22Rv1 (cell line): ENCODE measurements at regions not wholly inside any gene's neighbourhood (a gene's known extent, or its start where the extent isn't known, plus 50 kb on each side); places are given as distances from the start of the nearest gene placed in this dataset.

Experiments
- ZFX ChIP-seq: fragments of 450-650 bp; IDR thresholded peaks from 2 replicates; pipeline ENCODE4 v1.6.1; 2017; ENCODE audit warnings: antibody characterized with exemption, borderline replicate concordance
- TF ChIP-seq, protein P1 (sequence below): fragments of 450-650 bp; IDR thresholded peaks from 2 replicates; pipeline ENCODE4 v1.5.1; 2017; ENCODE audit warnings: mild to moderate bottlenecking

DNA sequence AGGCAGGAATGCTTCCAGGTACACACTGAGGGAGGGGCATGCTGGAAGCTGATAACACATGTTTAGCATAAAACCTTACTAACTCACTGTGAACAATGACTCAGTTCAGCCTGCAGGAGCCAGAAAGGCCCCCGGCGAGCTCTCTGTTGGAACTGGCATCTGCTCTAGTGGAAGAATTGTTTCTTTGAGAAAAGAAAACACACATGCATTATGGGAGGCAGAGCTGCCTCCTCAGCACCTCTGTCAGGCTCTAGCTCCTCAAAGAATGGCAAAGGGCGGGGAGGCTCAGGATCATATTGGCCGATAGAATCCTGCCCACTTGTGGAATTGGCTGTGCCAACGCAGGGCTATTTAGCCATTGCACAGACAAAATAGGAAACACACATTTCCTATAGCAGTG, 338.3 kb downstream of the CXCL12 start:
- TF ChIP-seq, protein P1, sequence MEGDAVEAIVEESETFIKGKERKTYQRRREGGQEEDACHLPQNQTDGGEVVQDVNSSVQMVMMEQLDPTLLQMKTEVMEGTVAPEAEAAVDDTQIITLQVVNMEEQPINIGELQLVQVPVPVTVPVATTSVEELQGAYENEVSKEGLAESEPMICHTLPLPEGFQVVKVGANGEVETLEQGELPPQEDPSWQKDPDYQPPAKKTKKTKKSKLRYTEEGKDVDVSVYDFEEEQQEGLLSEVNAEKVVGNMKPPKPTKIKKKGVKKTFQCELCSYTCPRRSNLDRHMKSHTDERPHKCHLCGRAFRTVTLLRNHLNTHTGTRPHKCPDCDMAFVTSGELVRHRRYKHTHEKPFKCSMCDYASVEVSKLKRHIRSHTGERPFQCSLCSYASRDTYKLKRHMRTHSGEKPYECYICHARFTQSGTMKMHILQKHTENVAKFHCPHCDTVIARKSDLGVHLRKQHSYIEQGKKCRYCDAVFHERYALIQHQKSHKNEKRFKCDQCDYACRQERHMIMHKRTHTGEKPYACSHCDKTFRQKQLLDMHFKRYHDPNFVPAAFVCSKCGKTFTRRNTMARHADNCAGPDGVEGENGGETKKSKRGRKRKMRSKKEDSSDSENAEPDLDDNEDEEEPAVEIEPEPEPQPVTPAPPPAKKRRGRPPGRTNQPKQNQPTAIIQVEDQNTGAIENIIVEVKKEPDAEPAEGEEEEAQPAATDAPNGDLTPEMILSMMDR, result no peak
- no peak for TF ChIP-seq ZFX
